NCI-H2029 (cell line): ENCODE measurements at regions not wholly inside any gene's neighbourhood (a gene's known extent, or its start where the extent isn't known, plus 50 kb on each side); places are given as distances from the start of the nearest gene placed in this dataset.

Source experiments
- DNase-seq: peaks from one replicate; lab custom pipeline; 2025; lab: John Stamatoyannopoulos, UW

GRCh38 chr7:424301-424935 is 95.2 kb downstream of the PDGFA start:
- DNase-seq, result no peak

- no peak for DNase-seq
Measured at GRCh38 chr7:424961-425793, 94.5 kb downstream of the PDGFA start.

GRCh38 chr7:425794-426188 is 93.9 kb downstream of the PDGFA start:
- no peak for DNase-seq

- no peak for DNase-seq
Measured at GRCh38 chr7:426510-426909, 93.1 kb downstream of the PDGFA start.

GRCh38 chr7:427506-428103 is 92.0 kb downstream of the PDGFA start:
- DNase-seq, result no peak

- no peak for DNase-seq
Measured at GRCh38 chr7:428387-428786, 91.3 kb downstream of the PDGFA start.

- DNase-seq, result no peak
Measured at GRCh38 chr7:428927-429827, 90.5 kb downstream of the PDGFA start.

GRCh38 chr7:429828-430180 is 89.8 kb downstream of the PDGFA start:
- DNase-seq, result no peak

GRCh38 chr7:431041-431440 is 88.6 kb downstream of the PDGFA start:
- no peak for DNase-seq

GRCh38 chr7:431658-432111 is 88.0 kb downstream of the PDGFA start:
- no peak for DNase-seq

- DNase-seq, result no peak
Measured at GRCh38 chr7:432256-432655, 87.4 kb downstream of the PDGFA start.

- DNase-seq, result no peak
Measured at GRCh38 chr7:432933-433332, 86.7 kb downstream of the PDGFA start.

GRCh38 chr7:433558-433957 is 86.1 kb downstream of the PDGFA start:
- no peak for DNase-seq

GRCh38 chr7:434891-435629 is 84.6 kb downstream of the PDGFA start:
- DNase-seq, result no peak

- DNase-seq, result peak; percentile 12
Measured at GRCh38 chr7:435630-436366, 83.8 kb downstream of the PDGFA start.

- no peak for DNase-seq
Measured at GRCh38 chr7:436367-437128, 83.1 kb downstream of the PDGFA start.

GRCh38 chr7:437329-438251 is 82.1 kb downstream of the PDGFA start:
- DNase-seq, result no peak

- no peak for DNase-seq
Measured at GRCh38 chr7:438361-438760, 81.3 kb downstream of the PDGFA start.

- DNase-seq, result no peak
Measured at GRCh38 chr7:438916-439315, 80.7 kb downstream of the PDGFA start.
